ENCODE measurements at regions not wholly inside any gene's neighbourhood (a gene's known extent, or its start where the extent isn't known, plus 50 kb on each side); places are given as distances from the start of the nearest gene placed in this dataset.

DNA sequence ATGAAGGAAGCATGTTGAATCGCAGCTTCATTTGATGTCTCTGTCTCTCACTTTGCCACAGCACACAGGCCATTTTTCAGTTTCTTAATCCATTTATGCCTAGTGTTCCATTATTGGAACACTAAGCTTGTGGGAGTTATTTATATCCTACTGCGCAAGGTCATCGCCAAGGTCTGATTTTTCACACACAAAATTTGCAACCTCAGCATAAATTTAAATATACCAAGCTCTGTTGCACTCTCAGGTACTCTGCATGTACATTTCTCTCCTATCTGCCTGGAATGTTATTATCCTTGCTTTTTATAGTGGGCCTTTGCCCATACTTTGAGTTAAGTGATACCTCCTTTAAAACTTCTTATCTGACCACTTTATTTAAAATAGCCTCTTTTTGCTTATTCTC is 519.2 kb upstream of the TOM1L1 start:
- Histone ChIP-seq H2BK120ac (ENCODE audit: low read depth, low read length) (no peak overlapping the region), H3K27ac (ENCODE audit: low read depth, low read length) (no peak overlapping the region), H3K56ac (ENCODE audit: low read length) (no peak overlapping the region), H3K79me1 (ENCODE audit: low read length) (no peaks in the 10 kb centered on the region), H3K4me2 (ENCODE audit: low read length) (no peak overlapping the region), H2BK5ac (ENCODE audit: low read length) (no peak overlapping the region), H3K36me3 (ENCODE audit: control insufficient read depth, insufficient read depth, low read length) (no peaks in the 10 kb centered on the region), H3K9ac (ENCODE audit: low read length) (no peak overlapping the region), H3K23ac (ENCODE audit: low read length) (no peak overlapping the region), H3K79me2 (ENCODE audit: control insufficient read depth, insufficient read depth, low read length) (no peaks in the 10 kb centered on the region), H4K8ac (ENCODE audit: low read depth, low read length) (no peak overlapping the region), H3K18ac (ENCODE audit: low read length) (no peak overlapping the region), H3K4ac (ENCODE audit: low read depth, low read length) (no peak overlapping the region), H3K4me3 (ENCODE audit: low read length) (no peak overlapping the region), H3K4me1 (ENCODE audit: control insufficient read depth, low read depth, low read length) (no peaks in the 10 kb centered on the region), H4K5ac (ENCODE audit: low read length) (no peak overlapping the region), H2BK15ac (replicated peaks; ENCODE audit: low read depth) (no peak overlapping the region), H2AK5ac (ENCODE audit: low read length) (no peak overlapping the region), H3K27me3 (ENCODE audit: insufficient read depth, low read length, poor library complexity) (no peaks in the 10 kb centered on the region)
- no CpG with 5 or more reads among the region's 3 CpGs for WGBS (ENCODE audit: extremely low coverage, insufficient coverage, low lambda C conversion rate)
- no peak for DNase-seq

DNA sequence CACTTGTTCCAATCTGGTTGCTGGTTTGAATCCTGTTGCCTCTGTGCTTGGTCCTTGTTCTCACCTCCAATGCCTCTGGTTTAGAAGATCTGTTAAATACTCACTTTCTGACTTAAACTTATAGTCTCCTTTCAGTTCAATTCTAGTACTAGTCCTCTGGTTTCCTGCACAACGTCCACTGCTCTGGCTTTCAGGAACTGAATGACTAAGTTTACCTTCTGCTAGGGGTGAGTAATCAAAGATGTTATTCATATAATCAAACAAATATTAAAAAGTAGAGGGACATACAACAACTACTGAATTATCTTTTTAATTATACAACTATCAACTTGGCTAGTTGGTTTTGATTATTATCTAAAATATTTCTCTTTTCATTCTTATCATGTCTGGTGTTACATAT is 496.4 kb upstream of the TOM1L1 start:
- Histone ChIP-seq H4K8ac (ENCODE audit: low read depth, low read length) (no peak overlapping the region), H3K23ac (ENCODE audit: low read length) (no peak overlapping the region), H3K4ac (ENCODE audit: low read depth, low read length) (no peak overlapping the region), H2AK5ac (ENCODE audit: low read length) (no peak overlapping the region), H3K36me3 (ENCODE audit: control insufficient read depth, insufficient read depth, low read length) (no peaks in the 10 kb centered on the region), H2BK5ac (ENCODE audit: low read length) (no peak overlapping the region), H3K79me1 (ENCODE audit: low read length) (no peaks in the 10 kb centered on the region), H3K79me2 (ENCODE audit: control insufficient read depth, insufficient read depth, low read length) (no peaks in the 10 kb centered on the region), H3K9ac (ENCODE audit: low read length) (no peak overlapping the region), H3K27ac (ENCODE audit: low read depth, low read length) (no peak overlapping the region), H4K5ac (ENCODE audit: low read length) (no peak overlapping the region), H3K27me3 (ENCODE audit: insufficient read depth, low read length, poor library complexity) (no peaks in the 10 kb centered on the region), H3K18ac (ENCODE audit: low read length) (no peak overlapping the region), H2BK120ac (ENCODE audit: low read depth, low read length) (no peak overlapping the region), H3K56ac (ENCODE audit: low read length) (no peak overlapping the region), H3K4me2 (ENCODE audit: low read length) (no peak overlapping the region), H2BK15ac (replicated peaks; ENCODE audit: low read depth) (no peak overlapping the region), H3K4me3 (ENCODE audit: low read length) (no peak overlapping the region), H3K4me1 (ENCODE audit: control insufficient read depth, low read depth, low read length) (no peaks in the 10 kb centered on the region)
- no peak for DNase-seq
- WGBS (ENCODE audit: extremely low coverage, insufficient coverage, low lambda C conversion rate) = no CpG with 5 or more reads among the region's 1 CpG

DNA sequence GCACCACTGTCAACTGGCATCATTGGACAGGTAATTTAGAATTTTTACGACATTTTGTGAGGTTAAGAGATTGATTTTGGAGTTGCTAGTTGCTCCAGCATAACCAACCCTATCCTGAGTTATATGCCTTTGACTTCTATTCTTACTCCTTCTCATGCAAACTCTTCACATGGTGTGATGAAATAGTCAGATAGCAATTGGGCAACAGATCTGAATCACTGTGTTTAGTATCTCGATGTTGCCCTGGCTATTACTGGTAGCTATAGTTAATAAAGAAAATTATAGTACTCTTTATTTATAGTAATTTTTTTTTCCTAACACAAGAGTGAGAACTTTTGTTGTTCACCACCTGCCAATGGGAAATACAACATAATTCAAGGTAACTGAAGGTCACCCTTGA is 494.8 kb upstream of the TOM1L1 start:
- H4K8ac ChIP-seq (ENCODE audit: low read depth, low read length) = no peak overlapping the region
- no peak overlapping the region for H3K56ac ChIP-seq (ENCODE audit: low read length)
- no peak overlapping the region for H3K18ac ChIP-seq (ENCODE audit: low read length)
- H3K27ac ChIP-seq (ENCODE audit: low read depth, low read length) = no peak overlapping the region
- H3K9ac ChIP-seq (ENCODE audit: low read length) = no peak overlapping the region
- no peak overlapping the region for H2BK120ac ChIP-seq (ENCODE audit: low read depth, low read length)
- H2BK5ac ChIP-seq (ENCODE audit: low read length) = no peak overlapping the region
- H3K4ac ChIP-seq (ENCODE audit: low read depth, low read length) = no peak overlapping the region
- no peaks in the 10 kb centered on the region for H3K36me3 ChIP-seq (ENCODE audit: control insufficient read depth, insufficient read depth, low read length)
- no peak overlapping the region for H2BK15ac ChIP-seq (replicated peaks; ENCODE audit: low read depth)
- H3K4me1 ChIP-seq (ENCODE audit: control insufficient read depth, low read depth, low read length) = no peaks in the 10 kb centered on the region
- H3K79me2 ChIP-seq (ENCODE audit: control insufficient read depth, insufficient read depth, low read length) = no peaks in the 10 kb centered on the region
- no peaks in the 10 kb centered on the region for H3K79me1 ChIP-seq (ENCODE audit: low read length)
- no peak overlapping the region for H3K4me2 ChIP-seq (ENCODE audit: low read length)
- no peak overlapping the region for H4K5ac ChIP-seq (ENCODE audit: low read length)
- H3K4me3 ChIP-seq (ENCODE audit: low read length) = no peak overlapping the region
- H3K27me3 ChIP-seq (ENCODE audit: insufficient read depth, low read length, poor library complexity) = no peaks in the 10 kb centered on the region
- no CpG with 5 or more reads among the region's 2 CpGs for WGBS (ENCODE audit: extremely low coverage, insufficient coverage, low lambda C conversion rate)
- no peak overlapping the region for H2AK5ac ChIP-seq (ENCODE audit: low read length)
- no peak overlapping the region for H3K23ac ChIP-seq (ENCODE audit: low read length)
- no peak for DNase-seq

DNA sequence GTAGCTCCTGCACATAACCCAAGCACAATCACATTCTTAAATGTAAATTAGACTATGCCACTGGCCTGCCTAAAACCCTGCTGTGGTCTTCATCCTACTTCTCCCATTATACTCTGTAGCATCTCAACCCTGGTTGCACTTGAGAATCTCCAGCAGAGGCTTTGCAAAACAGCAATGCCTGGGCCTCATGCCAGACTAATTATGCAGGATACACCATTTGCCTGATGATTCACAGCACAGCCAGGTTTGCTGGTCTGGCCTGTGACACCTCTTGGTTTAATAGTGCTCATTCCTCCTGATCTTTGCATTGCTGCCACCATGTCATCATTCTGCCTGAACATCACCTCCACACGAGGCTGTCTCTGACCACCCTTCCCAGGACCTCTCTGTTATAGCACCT is 491.9 kb upstream of the TOM1L1 start:
- H3K9ac ChIP-seq (ENCODE audit: low read length) = no peak overlapping the region
- no peak overlapping the region for H3K4ac ChIP-seq (ENCODE audit: low read depth, low read length)
- no peak overlapping the region for H3K23ac ChIP-seq (ENCODE audit: low read length)
- no peak overlapping the region for H3K4me3 ChIP-seq (ENCODE audit: low read length)
- no peaks in the 10 kb centered on the region for H3K79me1 ChIP-seq (ENCODE audit: low read length)
- H3K4me1 ChIP-seq (ENCODE audit: control insufficient read depth, low read depth, low read length) = no peaks in the 10 kb centered on the region
- H4K5ac ChIP-seq (ENCODE audit: low read length) = no peak overlapping the region
- H3K56ac ChIP-seq (ENCODE audit: low read length) = no peak overlapping the region
- H3K18ac ChIP-seq (ENCODE audit: low read length) = no peak overlapping the region
- no peak overlapping the region for H3K27ac ChIP-seq (ENCODE audit: low read depth, low read length)
- no peak overlapping the region for H2BK5ac ChIP-seq (ENCODE audit: low read length)
- no peak overlapping the region for H2BK15ac ChIP-seq (replicated peaks; ENCODE audit: low read depth)
- H2BK120ac ChIP-seq (ENCODE audit: low read depth, low read length) = no peak overlapping the region
- no peak overlapping the region for H4K8ac ChIP-seq (ENCODE audit: low read depth, low read length)
- no peak overlapping the region for H2AK5ac ChIP-seq (ENCODE audit: low read length)
- H3K27me3 ChIP-seq (ENCODE audit: insufficient read depth, low read length, poor library complexity) = no peaks in the 10 kb centered on the region
- no peaks in the 10 kb centered on the region for H3K79me2 ChIP-seq (ENCODE audit: control insufficient read depth, insufficient read depth, low read length)
- H3K4me2 ChIP-seq (ENCODE audit: low read length) = no peak overlapping the region
- no peaks in the 10 kb centered on the region for H3K36me3 ChIP-seq (ENCODE audit: control insufficient read depth, insufficient read depth, low read length)
- no CpG with 5 or more reads among the region's 1 CpG for WGBS (ENCODE audit: extremely low coverage, insufficient coverage, low lambda C conversion rate)
- peak; percentile 61 for DNase-seq

DNA sequence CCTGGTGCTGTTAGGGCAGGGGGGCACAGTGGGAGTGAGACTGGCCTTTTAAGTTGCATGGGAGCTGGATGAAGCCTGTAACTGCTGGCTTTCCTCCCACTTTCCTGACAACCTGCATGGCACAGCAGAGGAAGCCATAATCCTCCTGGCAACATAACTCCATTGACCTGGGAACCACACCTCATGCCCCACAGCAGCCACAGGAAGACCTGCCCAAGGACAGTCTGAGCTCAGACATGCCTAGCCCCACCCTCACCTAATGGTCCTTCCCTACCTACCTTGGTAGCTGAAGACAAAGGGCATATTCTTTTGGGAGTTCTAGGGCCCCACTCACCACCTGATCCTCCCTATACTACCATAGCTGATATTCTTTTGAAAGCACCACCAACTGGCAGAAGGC is 482.2 kb upstream of the TOM1L1 start:
- no peak overlapping the region for H2BK15ac ChIP-seq (replicated peaks; ENCODE audit: low read depth)
- no peak overlapping the region for H4K5ac ChIP-seq (ENCODE audit: low read length)
- H3K4me3 ChIP-seq (ENCODE audit: low read length) = no peak overlapping the region
- no peak overlapping the region for H4K8ac ChIP-seq (ENCODE audit: low read depth, low read length)
- H3K23ac ChIP-seq (ENCODE audit: low read length) = no peak overlapping the region
- no peaks in the 10 kb centered on the region for H3K79me2 ChIP-seq (ENCODE audit: control insufficient read depth, insufficient read depth, low read length)
- H3K36me3 ChIP-seq (ENCODE audit: control insufficient read depth, insufficient read depth, low read length) = no peaks in the 10 kb centered on the region
- H3K4me2 ChIP-seq (ENCODE audit: low read length) = no peak overlapping the region
- DNase-seq = no peak
- H2AK5ac ChIP-seq (ENCODE audit: low read length) = no peak overlapping the region
- no peak overlapping the region for H2BK120ac ChIP-seq (ENCODE audit: low read depth, low read length)
- H3K18ac ChIP-seq (ENCODE audit: low read length) = no peak overlapping the region
- no peak overlapping the region for H3K27ac ChIP-seq (ENCODE audit: low read depth, low read length)
- no peak overlapping the region for H3K4ac ChIP-seq (ENCODE audit: low read depth, low read length)
- no peak overlapping the region for H2BK5ac ChIP-seq (ENCODE audit: low read length)
- H3K56ac ChIP-seq (ENCODE audit: low read length) = no peak overlapping the region
- no peak overlapping the region for H3K9ac ChIP-seq (ENCODE audit: low read length)
- no peaks in the 10 kb centered on the region for H3K27me3 ChIP-seq (ENCODE audit: insufficient read depth, low read length, poor library complexity)
- H3K79me1 ChIP-seq (ENCODE audit: low read length) = no peaks in the 10 kb centered on the region
- H3K4me1 ChIP-seq (ENCODE audit: control insufficient read depth, low read depth, low read length) = no peaks in the 10 kb centered on the region

DNA sequence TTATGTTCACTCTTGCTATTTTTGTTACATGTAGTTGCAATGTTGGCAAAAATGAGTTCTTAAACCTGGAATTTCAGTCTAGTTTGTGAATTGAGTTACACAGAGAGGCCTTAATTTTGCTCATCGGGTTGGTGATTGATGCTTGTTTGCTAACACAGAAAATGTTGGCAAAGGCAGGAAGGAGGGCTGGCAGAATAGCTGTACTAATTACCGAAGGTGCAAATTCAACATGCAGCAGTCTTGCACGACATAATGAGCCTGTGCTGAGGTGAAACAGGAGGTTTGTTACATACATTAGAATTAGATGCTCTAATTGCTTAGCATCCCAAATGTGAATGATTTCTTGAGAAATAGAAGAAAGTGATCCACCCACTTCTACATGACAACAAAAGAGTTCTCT is 475.0 kb upstream of the TOM1L1 start:
- H2BK5ac ChIP-seq (ENCODE audit: low read length) = no peak overlapping the region
- H3K27me3 ChIP-seq (ENCODE audit: insufficient read depth, low read length, poor library complexity) = no peaks in the 10 kb centered on the region
- H3K79me2 ChIP-seq (ENCODE audit: control insufficient read depth, insufficient read depth, low read length) = no peaks in the 10 kb centered on the region

More for the DNA sequence above, 475.0 kb upstream of the TOM1L1 start:
- no peak overlapping the region for H2AK5ac ChIP-seq (ENCODE audit: low read length)
- H2BK120ac ChIP-seq (ENCODE audit: low read depth, low read length) = no peak overlapping the region
- no peaks in the 10 kb centered on the region for H3K79me1 ChIP-seq (ENCODE audit: low read length)
- WGBS (ENCODE audit: extremely low coverage, insufficient coverage, low lambda C conversion rate) = no CpG with 5 or more reads among the region's 3 CpGs
- no peak overlapping the region for H3K27ac ChIP-seq (ENCODE audit: low read depth, low read length)
- H3K4me1 ChIP-seq (ENCODE audit: control insufficient read depth, low read depth, low read length) = no peaks in the 10 kb centered on the region
- H4K5ac ChIP-seq (ENCODE audit: low read length) = no peak overlapping the region
- no peak overlapping the region for H4K8ac ChIP-seq (ENCODE audit: low read depth, low read length)
- DNase-seq = no peak
- H3K9ac ChIP-seq (ENCODE audit: low read length) = no peak overlapping the region
- no peak overlapping the region for H3K4me2 ChIP-seq (ENCODE audit: low read length)
- H3K4ac ChIP-seq (ENCODE audit: low read depth, low read length) = no peak overlapping the region
- H3K23ac ChIP-seq (ENCODE audit: low read length) = no peak overlapping the region
- H3K56ac ChIP-seq (ENCODE audit: low read length) = no peak overlapping the region
- H3K4me3 ChIP-seq (ENCODE audit: low read length) = no peak overlapping the region
- H3K36me3 ChIP-seq (ENCODE audit: control insufficient read depth, insufficient read depth, low read length) = no peaks in the 10 kb centered on the region
- no peak overlapping the region for H2BK15ac ChIP-seq (replicated peaks; ENCODE audit: low read depth)
- no peak overlapping the region for H3K18ac ChIP-seq (ENCODE audit: low read length)
